GM19463 (cell line): ENCODE measurements at regions not wholly inside any gene's neighbourhood (a gene's known extent, or its start where the extent isn't known, plus 50 kb on each side); places are given as distances from the start of the nearest gene placed in this dataset.
"Not testable (repeated sequence)": the region's sequence is repeated elsewhere in the genome, so short reads cannot be mapped to it uniquely, and the experiment has no call there.

Source experiments
- ATAC-seq: cut with Tn5 transposase; IDR thresholded peaks from one replicate; pipeline ENCODE4 v1.9.1; 2021; ENCODE audit warnings: mild to moderate bottlenecking, moderate library complexity; ENCODE audit not compliant: unreplicated experiment

- no peak for ATAC-seq
Observed at GRCh38 chr2:224121406-224122067, 82.5 kb upstream of the SERPINE2 start.

DNA sequence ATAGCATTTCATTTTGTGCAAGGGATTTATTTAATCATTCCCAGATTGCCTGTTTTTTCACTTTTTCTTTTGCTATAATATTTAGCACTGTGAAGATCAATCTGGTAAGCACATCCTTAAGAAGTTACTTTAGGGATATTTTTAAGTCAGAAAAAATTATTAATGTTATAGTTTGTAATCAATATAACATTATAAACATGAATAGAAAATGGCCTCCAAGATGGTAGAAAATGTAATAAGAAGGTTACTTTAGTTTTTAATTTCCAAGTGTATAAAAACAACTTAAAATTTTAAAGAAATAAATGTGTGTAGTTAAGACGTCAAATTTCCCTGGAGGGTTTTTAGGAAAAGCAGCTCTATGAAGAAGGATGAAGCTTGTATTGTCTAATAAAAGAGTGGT lies 81.9 kb upstream of the SERPINE2 start:
- ATAC-seq = no peak

GRCh38 chr2:224119846-224120245 lies 80.8 kb upstream of the SERPINE2 start:
- ATAC-seq = not testable (repeated sequence)

- no peak for ATAC-seq
Observed at GRCh38 chr2:224114428-224114827, 75.3 kb upstream of the SERPINE2 start.

DNA sequence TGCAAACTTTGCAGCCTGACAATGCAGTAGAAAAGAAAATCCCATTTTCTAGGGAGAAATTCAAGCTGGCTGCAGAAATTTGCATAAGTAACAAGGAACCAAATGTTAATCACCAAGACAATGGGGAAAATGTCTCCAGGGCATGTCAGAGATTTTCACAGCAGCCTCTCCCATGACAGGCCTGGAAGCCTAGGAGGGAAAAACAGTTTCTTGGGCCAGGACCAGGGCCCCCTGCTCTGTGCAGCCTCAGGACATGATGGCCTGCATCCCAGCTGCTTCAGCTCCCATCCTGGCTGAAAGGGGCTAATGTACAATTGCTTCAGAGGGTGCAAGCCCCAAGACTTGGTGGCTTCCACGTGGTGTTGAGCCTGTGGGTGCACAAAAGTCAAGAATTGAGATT lies 74.8 kb upstream of the SERPINE2 start:
- ATAC-seq = not testable (repeated sequence)

DNA sequence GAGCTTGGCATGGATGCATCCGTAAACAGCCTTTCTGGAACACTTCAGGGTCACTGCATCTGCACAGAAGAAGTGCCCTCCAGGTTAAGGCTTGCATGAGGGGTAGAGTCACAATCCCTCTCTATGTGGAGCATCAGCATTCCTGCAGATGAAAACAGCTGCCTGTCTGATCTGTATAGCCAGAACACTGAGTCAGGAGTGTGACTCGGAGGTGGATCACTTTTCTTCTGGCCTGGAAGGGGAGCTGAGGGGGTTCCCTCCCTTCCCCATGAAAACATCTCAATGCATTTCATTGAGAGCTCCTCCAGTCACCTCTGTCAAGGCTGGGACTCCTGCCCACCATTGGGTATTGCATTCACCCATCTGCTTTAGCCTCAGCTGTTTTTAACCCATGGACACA lies 72.5 kb upstream of the SERPINE2 start:
- no peak for ATAC-seq

GRCh38 chr2:224110811-224111210 lies 71.7 kb upstream of the SERPINE2 start:
- ATAC-seq = no peak

DNA sequence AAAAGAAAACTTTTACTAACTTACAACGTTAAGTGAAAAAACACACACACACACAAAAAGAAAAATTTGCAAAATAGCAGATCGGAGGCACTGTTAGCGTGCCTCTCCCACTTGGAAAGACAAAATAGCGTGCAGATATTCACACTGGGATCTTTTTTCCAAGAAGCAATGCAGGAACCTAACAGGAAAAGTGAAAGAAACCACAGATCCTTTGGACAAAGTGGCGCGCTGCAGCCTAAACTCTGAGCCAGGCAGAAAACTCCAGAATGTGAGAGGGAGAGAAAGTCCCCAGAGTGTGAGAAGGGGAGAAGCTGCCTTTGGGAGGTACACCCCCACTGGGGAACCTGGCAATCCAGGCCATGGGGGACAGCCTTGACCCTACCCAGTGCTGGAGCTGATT lies 70.7 kb upstream of the SERPINE2 start:
- ATAC-seq = no peak

- no peak for ATAC-seq
Observed at GRCh38 chr2:224106794-224107193, 67.7 kb upstream of the SERPINE2 start.

DNA sequence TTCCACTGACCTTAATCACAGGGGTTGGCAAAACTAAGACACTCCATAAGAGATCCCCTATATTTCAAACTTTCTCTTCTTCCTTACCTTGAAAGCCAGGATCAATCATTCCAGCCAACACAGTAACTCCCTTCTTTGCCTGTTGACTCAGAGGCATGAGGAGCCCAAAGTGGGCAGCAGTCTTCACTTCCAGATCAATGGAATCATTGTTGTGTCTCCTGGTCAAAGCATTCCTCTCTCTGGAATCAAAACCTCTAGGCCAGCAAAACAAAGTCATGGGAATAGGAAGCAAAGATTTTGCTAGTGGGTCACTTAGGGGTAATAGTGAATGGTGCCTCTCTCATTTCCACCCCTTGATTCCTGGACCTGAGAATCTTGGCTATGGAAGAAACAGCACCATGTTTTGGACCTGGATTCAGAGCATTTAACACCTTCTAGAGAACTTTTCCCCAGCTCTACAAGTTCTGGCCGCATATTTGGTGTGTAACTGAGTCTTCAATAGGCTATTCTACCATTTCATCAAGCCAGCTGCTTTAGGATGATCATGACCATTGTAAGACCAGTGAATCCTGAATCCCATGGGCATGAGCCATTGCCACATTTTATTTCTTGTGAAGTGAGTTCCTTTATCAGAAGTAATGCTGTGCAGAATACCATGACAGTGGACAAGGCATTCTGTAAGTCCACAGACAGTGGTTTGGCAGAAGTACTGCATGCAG lies 65.7 kb upstream of the SERPINE2 start:
- no peak for ATAC-seq

DNA sequence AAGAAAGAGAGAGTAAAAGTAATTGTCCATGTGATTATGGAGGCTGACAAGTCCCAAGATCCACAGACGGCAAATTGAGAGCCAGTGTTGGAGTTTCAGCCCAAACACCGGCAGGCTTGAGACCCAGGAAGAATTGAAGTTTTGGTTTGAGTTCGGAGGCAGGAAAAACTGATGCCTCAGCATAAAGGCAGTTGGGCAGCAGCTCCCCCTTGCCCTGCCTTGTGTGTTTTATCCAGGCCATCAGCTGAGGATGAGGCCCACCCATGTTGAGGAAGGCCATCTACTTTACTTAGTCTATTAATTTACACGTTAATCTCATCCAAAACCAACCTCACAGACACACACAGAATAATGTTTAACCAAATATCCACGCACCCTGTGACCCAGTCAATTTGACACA lies 64.6 kb upstream of the SERPINE2 start:
- no peak for ATAC-seq

DNA sequence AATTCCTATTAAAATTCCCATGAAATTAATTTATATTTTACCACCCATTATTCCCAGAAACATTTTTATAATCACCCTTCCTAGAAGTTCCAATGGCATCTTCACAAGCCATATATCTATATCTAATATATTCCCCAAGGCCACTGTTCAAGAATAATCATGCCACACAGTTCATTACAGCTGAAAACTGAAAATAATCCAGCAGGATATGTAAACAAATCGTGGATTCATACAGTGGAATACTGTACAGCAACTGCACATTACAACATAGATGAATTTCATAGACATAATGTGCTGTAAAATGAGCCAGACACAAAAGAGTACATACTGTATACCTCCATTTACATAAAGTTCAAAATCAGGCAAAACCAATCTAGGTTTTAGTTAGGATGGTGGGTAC lies 63.9 kb upstream of the SERPINE2 start:
- no peak for ATAC-seq

- ATAC-seq = no peak
Observed at GRCh38 chr2:224101820-224102630, 62.9 kb upstream of the SERPINE2 start.

GRCh38 chr2:224099861-224100643 lies 61.0 kb upstream of the SERPINE2 start:
- ATAC-seq = no peak

GRCh38 chr2:224098481-224099230 lies 59.6 kb upstream of the SERPINE2 start:
- no peak for ATAC-seq

GRCh38 chr2:224094413-224094812 lies 55.3 kb upstream of the SERPINE2 start:
- ATAC-seq = no peak

- not testable (repeated sequence) for ATAC-seq
Observed at GRCh38 chr2:224091671-224092070, 52.6 kb upstream of the SERPINE2 start.

DNA sequence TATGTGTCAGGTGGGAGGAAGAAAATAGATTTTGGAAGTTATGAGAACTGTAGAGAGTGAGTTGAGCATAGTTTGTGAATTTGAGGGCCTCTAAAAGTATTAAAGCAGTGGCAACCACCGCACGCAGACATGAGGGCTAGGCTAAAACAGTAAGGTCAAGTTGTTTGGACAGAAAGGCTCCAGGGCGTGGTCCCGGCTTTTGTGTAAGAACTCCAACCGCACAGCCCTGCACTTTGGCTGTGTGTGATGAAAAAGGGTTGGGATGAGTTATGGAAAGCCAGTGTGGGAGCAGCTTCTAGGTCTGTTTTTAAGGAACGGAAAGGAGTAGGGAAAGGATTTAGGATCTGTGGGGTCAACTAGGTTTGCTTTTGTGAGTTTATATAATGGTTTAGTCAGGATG lies 50.5 kb upstream of the SERPINE2 start:
- ATAC-seq = not testable (repeated sequence)
